Stomach (tissue), 8 donors: ENCODE measurements at regions not wholly inside any gene's neighbourhood (a gene's known extent, or its start where the extent isn't known, plus 50 kb on each side); places are given as distances from the start of the nearest gene placed in this dataset.

Source experiments
- DNase-seq, 2 donors: peaks; one replicate each; pipeline versions ENCODE4 v3.0.0 to v3.0.0-alpha.2; 2013 to 2019
- H3K27ac ChIP-seq, 5 donors: fragments of 200-600 bp in 4 of 5; sonication (generic) in 4 of 5; one replicate each; pipeline ENCODE4 v1.5.1; 2013 to 2019; ENCODE audit warnings: mild to moderate bottlenecking in 1 of 5, moderate library complexity in 1 of 5
- H3K27me3 ChIP-seq, 3 donors: fragments of 200-600 bp; sonication (generic); one replicate each; pipeline ENCODE4 v1.5.1; 2017 to 2019; ENCODE audit warnings: mixed run types in 1 of 3
- H3K36me3 ChIP-seq, 4 donors: fragments of 200-600 bp; sonication (generic); 1 replicate in 3 of 4; 2 replicates in 1 of 4; pipeline ENCODE4 v1.5.1; 2016 to 2019
- H3K4me1 ChIP-seq, 4 donors: fragments of 200-600 bp; sonication (generic); one replicate each; pipeline ENCODE4 v1.5.1; 2016 to 2019
- H3K4me3 ChIP-seq, 4 donors: fragments of 200-600 bp; sonication (generic) in 3 of 4; one replicate each; pipeline ENCODE4 v1.5.1; 2016 to 2019; ENCODE audit warnings: mild to moderate bottlenecking in 1 of 4
- H3K9me3 ChIP-seq, 4 donors: fragments of 200-600 bp; sonication (generic); one replicate each; pipeline ENCODE4 v1.5.1; 2016 to 2019
- CTCF ChIP-seq, 7 experiments: fragments of 450-650 bp in 4 of 7; fragments of 200-600 bp in 3 of 7; sonication (generic) in 3 of 7; IDR thresholded peaks; one replicate each; pipeline ENCODE4 v1.5.1; 2016 to 2019; ENCODE audit warnings: antibody characterized with exemption in 7 of 7, control low read depth in 2 of 7, mild to moderate bottlenecking in 1 of 7
- EP300 ChIP-seq: sonication (generic); formaldehyde crosslinking; IDR thresholded peaks from one replicate; pipeline ENCODE4 v1.6.1; 2017; ENCODE audit warnings: antibody characterized with exemption
- POLR2A ChIP-seq, 4 donors: fragments of 450-650 bp; IDR thresholded peaks; one replicate each; pipeline ENCODE4 v1.6.1; 2016; ENCODE audit warnings: antibody characterized with exemption in 4 of 4, control low read depth in 2 of 4, mild to moderate bottlenecking in 1 of 4, moderate library complexity in 1 of 4
- POLR2AphosphoS5 ChIP-seq, 3 donors: sonication (generic); formaldehyde crosslinking; IDR thresholded peaks; one replicate each; pipeline ENCODE4 v1.6.1; 2016; ENCODE audit warnings: antibody characterized with exemption in 3 of 3
- WGBS, 5 donors: extraction: QIAGEN DNeasy Blood & Tissue Kit in 3 of 5; methylation state at CpG; one replicate each; pipeline versions ENCODE4 v1.1.5 to v1.1.7; 2013 to 2018; 5-methylcytosine and 5-hydroxymethylcytosine counted together
- intact Hi-C: fragments of 100-400 bp; cut with DNase I; formaldehyde crosslinking; loops from one replicate; pipeline ENCODE4 v1.15.1; 2023; ENCODE audit warnings: low total_unique reads
- donor health status: healthy with polysubstance abuse.
- donor health status: Bipolar disorder and iron deficiency.
- donor health status: healthy.

GRCh38 chr12:38409511-38409910 lies 92.9 kb downstream of the ALG10B start:
- Histone ChIP-seq H3K4me1 (no peaks in the 10 kb centered on the region), H3K36me3 (no peaks in the 10 kb centered on the region), H3K9me3 (peaks cover 0 to 11% (median 7%) of the 10 kb centered on the region in 4 donors), H3K4me3 (no peak overlapping the region), H3K27ac (no peak overlapping the region), H3K27me3 (no peaks in the 10 kb centered on the region)
- WGBS, 5 donors, result 15 to 43% (median 34%) methylated on average over 1 of the region's 1 CpG
- TF ChIP-seq POLR2A (IDR thresholded peaks at IDR 0.05), result no peak
- no peak for TF ChIP-seq POLR2AphosphoS5 (IDR thresholded peaks at IDR 0.05)
- no peak for TF ChIP-seq CTCF (IDR thresholded peaks at IDR 0.05)
- no peak for TF ChIP-seq EP300
- intact Hi-C loops, result no loop called here
- no peak for DNase-seq

- intact Hi-C loops, result no loop called here
- no peak overlapping the region for H3K27ac ChIP-seq
- H3K9me3 ChIP-seq, result no peaks in the 10 kb centered on the region
- no peaks in the 10 kb centered on the region for H3K4me1 ChIP-seq
- DNase-seq, result no peak
- 45 to 55% (median 47%) methylated on average over 2 of the region's 2 CpGs for WGBS, 5 donors
- H3K4me3 ChIP-seq, result no peak overlapping the region
- TF ChIP-seq POLR2A (IDR thresholded peaks at IDR 0.05) (no peak), POLR2AphosphoS5 (IDR thresholded peaks at IDR 0.05) (no peak), CTCF (IDR thresholded peaks at IDR 0.05) (no peak), EP300 (no peak)
- no peaks in the 10 kb centered on the region for H3K36me3 ChIP-seq
- no peaks in the 10 kb centered on the region for H3K27me3 ChIP-seq
Observed at GRCh38 chr12:38411426-38411825, 94.9 kb downstream of the ALG10B start.

- Histone ChIP-seq H3K27ac (no peak overlapping the region), H3K9me3 (no peaks in the 10 kb centered on the region), H3K4me3 (no peak overlapping the region), H3K36me3 (no peaks in the 10 kb centered on the region), H3K27me3 (no peaks in the 10 kb centered on the region), H3K4me1 (no peaks in the 10 kb centered on the region)
- TF ChIP-seq POLR2AphosphoS5 (IDR thresholded peaks at IDR 0.05) (no peak), EP300 (no peak), POLR2A (IDR thresholded peaks at IDR 0.05) (no peak), CTCF (IDR thresholded peaks at IDR 0.05) (no peak)
- DNase-seq, result no peak
- intact Hi-C loops, result no loop called here
Observed at GRCh38 chr12:38411946-38412345, 95.4 kb downstream of the ALG10B start.

GRCh38 chr12:38417101-38417500 lies 100.5 kb downstream of the ALG10B start:
- intact Hi-C loops, result no loop called here
- H3K4me1 ChIP-seq, result no peaks in the 10 kb centered on the region
- H3K4me3 ChIP-seq, result no peak overlapping the region
- no peak for TF ChIP-seq EP300
- TF ChIP-seq POLR2AphosphoS5 (IDR thresholded peaks at IDR 0.05), result no peak
- TF ChIP-seq CTCF (IDR thresholded peaks at IDR 0.05), result no peak
- TF ChIP-seq POLR2A (IDR thresholded peaks at IDR 0.05), result no peak
- H3K36me3 ChIP-seq, result no peaks in the 10 kb centered on the region
- WGBS, 5 donors, result 85 to 100% (median 88%) methylated on average over 1 of the region's 1 CpG
- no peak overlapping the region for H3K27ac ChIP-seq
- no peaks in the 10 kb centered on the region for H3K9me3 ChIP-seq
- DNase-seq, result no peak
- H3K27me3 ChIP-seq, result no peaks in the 10 kb centered on the region
